Naive thymus-derived CD4-positive, alpha-beta T cell (primary cell): ENCODE measurements at regions not wholly inside any gene's neighbourhood (a gene's known extent, or its start where the extent isn't known, plus 50 kb on each side); places are given as distances from the start of the nearest gene placed in this dataset.
"Not testable (repeated sequence)": the region's sequence is repeated elsewhere in the genome, so short reads cannot be mapped to it uniquely, and the experiment has no call there.

Experiments
- ATAC-seq: fragments of 150-1000 bp; cut with Tn5 transposase; 2 replicates; pipeline ENCODE4 v1.10.0; 2021; ENCODE audit warnings: mild to moderate bottlenecking, moderate library complexity
- CTCF ChIA-PET: fragments of 350-600 bp; sonication (Branson Sonifier 250); formaldehyde crosslinking; loops from one replicate; lab custom pipeline; 2021; ENCODE audit warnings: antibody characterized with exemption; lab: Charles Lee
- POLR2A ChIA-PET: fragments of 350-600 bp; sonication (Branson Sonifier 250); formaldehyde crosslinking; loops from one replicate; lab custom pipeline; 2021; ENCODE audit warnings: antibody characterized with exemption, inconsistent platforms; lab: Charles Lee
- DNase-seq, 9 donors: peaks; one replicate each; pipeline versions ENCODE4 v3.0.0 to v3.0.0-alpha.2; 2020 to 2022; ENCODE audit warnings: mixed read lengths in 1 of 9
- H3K27ac ChIP-seq: one replicate; pipeline ENCODE4 v1.7.0; 2013; ENCODE audit warnings: mild to moderate bottlenecking, low read depth, low read length, moderate library complexity
- H3K27me3 ChIP-seq, 2 donors: one replicate each; pipeline ENCODE4 v1.7.0; 2013; ENCODE audit warnings: low read length in 2 of 2, mild to moderate bottlenecking in 2 of 2, moderate library complexity in 2 of 2; ENCODE audit not compliant: control insufficient read depth in 2 of 2, insufficient read depth in 2 of 2
- H3K36me3 ChIP-seq, 3 experiments: 1 replicate in 2 of 3; 2 replicates in 1 of 3; pipeline ENCODE4 v1.7.0; 2013; ENCODE audit warnings: low read length in 3 of 3, mild to moderate bottlenecking in 3 of 3, moderate library complexity in 1 of 3; ENCODE audit not compliant: insufficient read depth in 3 of 3, control insufficient read depth in 2 of 3
- H3K4me1 ChIP-seq, 2 donors: one replicate each; pipeline ENCODE4 v1.7.0; 2013; ENCODE audit warnings: low read length in 2 of 2, mild to moderate bottlenecking in 2 of 2, moderate library complexity in 1 of 2; ENCODE audit not compliant: control insufficient read depth in 2 of 2, insufficient read depth in 2 of 2
- H3K4me3 ChIP-seq: 2 replicates; pipeline ENCODE4 v1.7.0; 2013; ENCODE audit warnings: mild to moderate bottlenecking, low read length
- H3K9me3 ChIP-seq, 3 experiments: 1 replicate in 2 of 3; 2 replicates in 1 of 3; pipeline ENCODE4 v1.7.0; 2013; ENCODE audit warnings: low read length in 3 of 3; ENCODE audit not compliant: control insufficient read depth in 2 of 3
- H3K27ac Mint-ChIP-seq, 9 donors: one replicate each; pipeline ENCODE4 v1.8.0; 2020 to 2022; ENCODE audit warnings: mixed read lengths in 9 of 9, mild to moderate bottlenecking in 8 of 9, moderate library complexity in 5 of 9, inconsistent platforms in 2 of 9
- H3K27me3 Mint-ChIP-seq, 5 donors: one replicate each; pipeline ENCODE4 v1.8.0; 2021 to 2022; ENCODE audit warnings: mixed read lengths in 5 of 5, mild to moderate bottlenecking in 1 of 5
- H3K36me3 Mint-ChIP-seq, 5 donors: one replicate each; pipeline ENCODE4 v1.8.0; 2020 to 2022; ENCODE audit warnings: mixed read lengths in 5 of 5, mild to moderate bottlenecking in 3 of 5, inconsistent platforms in 1 of 5
- H3K4me1 Mint-ChIP-seq, 7 donors: one replicate each; pipeline ENCODE4 v1.8.0; 2020 to 2022; ENCODE audit warnings: mixed read lengths in 7 of 7, mild to moderate bottlenecking in 3 of 7, inconsistent platforms in 1 of 7
- H3K4me3 Mint-ChIP-seq, 10 donors: one replicate each; pipeline ENCODE4 v1.8.0; 2020 to 2022; ENCODE audit warnings: mild to moderate bottlenecking in 10 of 10, mixed read lengths in 10 of 10, moderate library complexity in 6 of 10, inconsistent platforms in 2 of 10
- H3K9me3 Mint-ChIP-seq, 11 donors: one replicate each; pipeline ENCODE4 v1.8.0; 2020 to 2022; ENCODE audit warnings: mixed read lengths in 11 of 11, mild to moderate bottlenecking in 4 of 11, inconsistent platforms in 1 of 11, moderate library complexity in 1 of 11
- intact Hi-C, 2 donors: fragments of 100-400 bp; cut with micrococcal nuclease; formaldehyde crosslinking; loops; one replicate each; pipeline ENCODE4 v1.15.1; 2023

GRCh38 chr22:25475257-25476022 is 89.0 kb upstream of the GRK3 start:
- H3K4me3 ChIP-seq: no peak overlapping the region
- peaks cover 0 to 9% (median 7%) of the 10 kb centered on the region in 7 donors for H3K4me1 Mint-ChIP-seq
- H3K27ac ChIP-seq: no peak overlapping the region
- no peaks in the 10 kb centered on the region for H3K9me3 ChIP-seq
- DNase-seq (no peak), ATAC-seq (no peak)
- intact Hi-C loops: no loop called here
- ChIA-PET POLR2A (no interaction called here), CTCF (no interaction called here)
- H3K27me3 ChIP-seq: no peaks in the 10 kb centered on the region
- H3K36me3 Mint-ChIP-seq: peaks cover 8 to 44% (median 29%) of the 10 kb centered on the region in 5 donors
- H3K27me3 Mint-ChIP-seq: peaks cover 0 to 12% (median 0%) of the 10 kb centered on the region in 5 donors
- no peak overlapping the region for H3K27ac Mint-ChIP-seq
- no peaks in the 10 kb centered on the region for H3K4me1 ChIP-seq
- peaks cover 0 to 11% (median 2%) of the 10 kb centered on the region in 11 donors for H3K9me3 Mint-ChIP-seq
- H3K4me3 Mint-ChIP-seq: no peak overlapping the region
- no peaks in the 10 kb centered on the region for H3K36me3 ChIP-seq

- DNase-seq (no peak), ATAC-seq (no peak)
- Mint-ChIP-seq H3K36me3 (peaks cover 19 to 56% (median 45%) of the 10 kb centered on the region in 5 donors), H3K27me3 (peaks cover 0 to 12% (median 0%) of the 10 kb centered on the region in 5 donors), H3K27ac (no peak overlapping the region), H3K9me3 (peaks cover 0 to 13% (median 2%) of the 10 kb centered on the region in 11 donors), H3K4me1 (peaks cover 0 to 9% (median 7%) of the 10 kb centered on the region in 7 donors), H3K4me3 (no peak overlapping the region)
- Histone ChIP-seq H3K9me3 (no peaks in the 10 kb centered on the region), H3K4me1 (no peaks in the 10 kb centered on the region), H3K4me3 (no peak overlapping the region), H3K36me3 (no peaks in the 10 kb centered on the region), H3K27me3 (no peaks in the 10 kb centered on the region), H3K27ac (no peak overlapping the region)
- CTCF ChIA-PET: no interaction called here
- intact Hi-C loops: no loop called here
- POLR2A ChIA-PET: no interaction called here
Observed at GRCh38 chr22:25477358-25477757, 87.1 kb upstream of the GRK3 start.

- Mint-ChIP-seq H3K9me3 (peaks cover 0 to 13% (median 2%) of the 10 kb centered on the region in 11 donors), H3K4me3 (no peak overlapping the region), H3K36me3 (peaks cover 23 to 62% (median 51%) of the 10 kb centered on the region in 5 donors), H3K27ac (no peak overlapping the region), H3K27me3 (peaks cover 0 to 12% (median 0%) of the 10 kb centered on the region in 5 donors), H3K4me1 (peaks cover 0 to 9% (median 7%) of the 10 kb centered on the region in 7 donors)
- CTCF ChIA-PET: no interaction called here
- ATAC-seq: no peak
- DNase-seq: no peak
- Histone ChIP-seq H3K36me3 (no peaks in the 10 kb centered on the region), H3K4me1 (no peaks in the 10 kb centered on the region), H3K27me3 (no peaks in the 10 kb centered on the region), H3K4me3 (no peak overlapping the region), H3K27ac (no peak overlapping the region), H3K9me3 (no peaks in the 10 kb centered on the region)
- POLR2A ChIA-PET: no interaction called here
- intact Hi-C loops: no loop called here
Observed at GRCh38 chr22:25478111-25478510, 86.4 kb upstream of the GRK3 start.

GRCh38 chr22:25478528-25478927 is 85.9 kb upstream of the GRK3 start:
- no peak overlapping the region for H3K4me3 ChIP-seq
- H3K27ac ChIP-seq: no peak overlapping the region
- Mint-ChIP-seq H3K27ac (peak overlapping the region in 1 of 9 donors; percentile 55), H3K36me3 (peaks cover 23 to 64% (median 52%) of the 10 kb centered on the region in 5 donors), H3K4me1 (peaks cover 0 to 9% (median 7%) of the 10 kb centered on the region in 7 donors), H3K27me3 (peaks cover 0 to 12% (median 0%) of the 10 kb centered on the region in 5 donors), H3K9me3 (peaks cover 0 to 13% (median 2%) of the 10 kb centered on the region in 11 donors), H3K4me3 (no peak overlapping the region)
- ATAC-seq (no peak), DNase-seq (no peak)
- ChIA-PET CTCF (no interaction called here), POLR2A (no interaction called here)
- no peaks in the 10 kb centered on the region for H3K27me3 ChIP-seq
- H3K9me3 ChIP-seq: no peaks in the 10 kb centered on the region
- no peaks in the 10 kb centered on the region for H3K36me3 ChIP-seq
- intact Hi-C loops: no loop called here
- no peaks in the 10 kb centered on the region for H3K4me1 ChIP-seq

GRCh38 chr22:25480868-25481267 is 83.6 kb upstream of the GRK3 start:
- POLR2A ChIA-PET, H3K4me1 ChIP-seq, H3K4me3 ChIP-seq, H3K27ac Mint-ChIP-seq, CTCF ChIA-PET, H3K27me3 ChIP-seq, H3K9me3 ChIP-seq, H3K4me3 Mint-ChIP-seq, intact Hi-C loops, H3K27me3 Mint-ChIP-seq, DNase-seq, H3K27ac ChIP-seq, ATAC-seq, H3K36me3 ChIP-seq: not testable (repeated sequence)
- H3K36me3 Mint-ChIP-seq: peaks cover 36 to 71% (median 68%) of the 10 kb centered on the region in 5 donors
- H3K4me1 Mint-ChIP-seq: peaks cover 0 to 24% (median 0%) of the 10 kb centered on the region in 7 donors
- H3K9me3 Mint-ChIP-seq: peaks cover 0 to 13% (median 2%) of the 10 kb centered on the region in 11 donors

GRCh38 chr22:25482091-25482760 is 82.2 kb upstream of the GRK3 start:
- CTCF ChIA-PET: no interaction called here
- H3K27ac Mint-ChIP-seq: peak overlapping the region in 1 of 9 donors; percentile 63
- Histone ChIP-seq H3K9me3 (no peaks in the 10 kb centered on the region), H3K27me3 (no peaks in the 10 kb centered on the region), H3K4me3 (no peak overlapping the region), H3K36me3 (no peaks in the 10 kb centered on the region), H3K27ac (no peak overlapping the region), H3K4me1 (no peaks in the 10 kb centered on the region)
- peaks cover 0 to 3% (median 0%) of the 10 kb centered on the region in 5 donors for H3K27me3 Mint-ChIP-seq
- peaks cover 32 to 70% (median 67%) of the 10 kb centered on the region in 5 donors for H3K36me3 Mint-ChIP-seq
- intact Hi-C loops: no loop called here
- POLR2A ChIA-PET: no interaction called here
- H3K9me3 Mint-ChIP-seq: peaks cover 0 to 12% (median 0%) of the 10 kb centered on the region in 11 donors
- DNase-seq (no peak), ATAC-seq (no peak)
- H3K4me3 Mint-ChIP-seq: no peak overlapping the region
- H3K4me1 Mint-ChIP-seq: peaks cover 0 to 34% (median 0%) of the 10 kb centered on the region in 7 donors
